ENCODE measurements at regions not wholly inside any gene's neighbourhood (a gene's known extent, or its start where the extent isn't known, plus 50 kb on each side); places are given as distances from the start of the nearest gene placed in this dataset.
"Not testable (repeated sequence)": the region's sequence is repeated elsewhere in the genome, so short reads cannot be mapped to it uniquely, and the experiment has no call there.

- no peak for DNase-seq
These were observed 141.8 kb downstream of the LAT start for GRCh38 chr16:29126616-29127015.

- DNase-seq = no peak
These were observed 141.2 kb downstream of the LAT start for GRCh38 chr16:29126057-29126494.

- no peak for DNase-seq
These were observed 140.0 kb downstream of the LAT start for GRCh38 chr16:29124828-29125227.

GRCh38 chr16:29124162-29124561, 139.3 kb downstream of the LAT start:
- DNase-seq = not testable (repeated sequence)

- DNase-seq = not testable (repeated sequence)
These were observed 135.8 kb downstream of the LAT start for GRCh38 chr16:29120680-29121079.

- not testable (repeated sequence) for DNase-seq
These were observed 133.6 kb downstream of the LAT start for GRCh38 chr16:29118301-29118957.

GRCh38 chr16:29117631-29118030, 132.8 kb downstream of the LAT start:
- no peak for DNase-seq

GRCh38 chr16:29116980-29117379, 132.1 kb downstream of the LAT start:
- DNase-seq = no peak

GRCh38 chr16:29116207-29116606, 131.4 kb downstream of the LAT start:
- not testable (repeated sequence) for DNase-seq

- DNase-seq = not testable (repeated sequence)
These were observed 130.9 kb downstream of the LAT start for GRCh38 chr16:29115802-29116141.

GRCh38 chr16:29114989-29115801, 130.3 kb downstream of the LAT start:
- DNase-seq = not testable (repeated sequence)

- no peak for DNase-seq
These were observed 129.7 kb downstream of the LAT start for GRCh38 chr16:29114574-29114973.

GRCh38 chr16:29113446-29113845, 128.6 kb downstream of the LAT start:
- not testable (repeated sequence) for DNase-seq

GRCh38 chr16:29112755-29113347, 128.0 kb downstream of the LAT start:
- DNase-seq = no peak

GRCh38 chr16:29111901-29112680, 127.2 kb downstream of the LAT start:
- not testable (repeated sequence) for DNase-seq

- no peak for DNase-seq
These were observed 126.6 kb downstream of the LAT start for GRCh38 chr16:29111421-29111820.

- not testable (repeated sequence) for DNase-seq
These were observed 123.8 kb downstream of the LAT start for GRCh38 chr16:29108625-29109169.

GRCh38 chr16:29107299-29107698, 122.4 kb downstream of the LAT start:
- no peak for DNase-seq

GRCh38 chr16:29106259-29106908, 121.5 kb downstream of the LAT start:
- not testable (repeated sequence) for DNase-seq

- not testable (repeated sequence) for DNase-seq
These were observed 119.7 kb downstream of the LAT start for GRCh38 chr16:29104600-29104999.

- not testable (repeated sequence) for DNase-seq
These were observed 113.1 kb downstream of the LAT start for GRCh38 chr16:29097965-29098364.

Measured in SHP77 treated with DMSO at 0.1 percent for 48 hours (cell line).